Left ventricle myocardium inferior (tissue), 1 donor: ENCODE measurements at regions not wholly inside any gene's neighbourhood (a gene's known extent, or its start where the extent isn't known, plus 50 kb on each side); places are given as distances from the start of the nearest gene placed in this dataset.

Source experiments
- DNase-seq: peaks from one replicate; pipeline ENCODE4 v3.0.0-alpha.2; 2020
- H3K27ac ChIP-seq: fragments of 200-600 bp; replicated peaks from 2 replicates; pipeline ENCODE4 v1.8.0; 2021
- H3K27me3 ChIP-seq: fragments of 200-600 bp; 2 replicates; pipeline ENCODE4 v1.8.0; 2021; ENCODE audit warnings: low read depth
- H3K36me3 ChIP-seq: fragments of 200-600 bp; 2 replicates; pipeline ENCODE4 v1.8.0; 2021
- H3K4me1 ChIP-seq: fragments of 200-600 bp; 2 replicates; pipeline ENCODE4 v1.8.0; 2021
- H3K4me3 ChIP-seq: fragments of 200-600 bp; 2 replicates; pipeline ENCODE4 v1.8.0; 2021; ENCODE audit warnings: mild to moderate bottlenecking, moderate library complexity
- H3K9me3 ChIP-seq: fragments of 200-600 bp; replicated peaks from 2 replicates; pipeline ENCODE4 v1.8.0; 2021
- CTCF ChIP-seq: fragments of 200-600 bp; IDR thresholded peaks from 2 replicates; pipeline ENCODE4 v1.8.0; 2021; ENCODE audit warnings: antibody characterized with exemption, mild to moderate bottlenecking, borderline replicate concordance
- intact Hi-C: fragments of 100-400 bp; cut with micrococcal nuclease; formaldehyde crosslinking; loops from one replicate; pipeline ENCODE4 v1.11.0; 2022
- donor health status: DM: no; HTN: yes; CAD: no; lungs with severe emphysema.

DNA sequence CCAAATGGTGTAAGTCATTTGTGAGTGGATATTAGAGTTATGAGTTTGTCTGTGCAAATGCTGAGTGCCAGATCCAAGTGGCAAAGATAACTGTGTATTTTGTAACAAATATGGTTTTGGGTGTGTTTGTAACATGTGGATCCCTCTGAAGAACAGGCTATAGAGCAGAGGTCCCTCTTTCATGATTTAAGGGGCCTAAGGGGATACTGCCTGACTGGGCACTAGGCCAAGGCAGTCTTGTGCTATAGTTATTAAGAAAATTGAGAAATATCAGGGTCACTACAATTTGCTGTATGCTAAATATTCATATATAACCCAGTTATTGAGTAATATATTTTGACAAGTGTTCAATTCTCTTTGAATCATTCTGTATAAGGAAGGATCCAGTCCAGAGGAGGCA, 555.6 kb upstream of the RGMA start:
- intact Hi-C loops: no loop called here
- H3K36me3 ChIP-seq: no peaks in the 10 kb centered on the region
- no peaks in the 10 kb centered on the region for H3K9me3 ChIP-seq
- H3K4me3 ChIP-seq: no peak overlapping the region
- TF ChIP-seq CTCF: no peak
- no peaks in the 10 kb centered on the region for H3K4me1 ChIP-seq
- H3K27me3 ChIP-seq: peaks cover 8% of the 10 kb centered on the region
- H3K27ac ChIP-seq: no peak overlapping the region
- no peak for DNase-seq

DNA sequence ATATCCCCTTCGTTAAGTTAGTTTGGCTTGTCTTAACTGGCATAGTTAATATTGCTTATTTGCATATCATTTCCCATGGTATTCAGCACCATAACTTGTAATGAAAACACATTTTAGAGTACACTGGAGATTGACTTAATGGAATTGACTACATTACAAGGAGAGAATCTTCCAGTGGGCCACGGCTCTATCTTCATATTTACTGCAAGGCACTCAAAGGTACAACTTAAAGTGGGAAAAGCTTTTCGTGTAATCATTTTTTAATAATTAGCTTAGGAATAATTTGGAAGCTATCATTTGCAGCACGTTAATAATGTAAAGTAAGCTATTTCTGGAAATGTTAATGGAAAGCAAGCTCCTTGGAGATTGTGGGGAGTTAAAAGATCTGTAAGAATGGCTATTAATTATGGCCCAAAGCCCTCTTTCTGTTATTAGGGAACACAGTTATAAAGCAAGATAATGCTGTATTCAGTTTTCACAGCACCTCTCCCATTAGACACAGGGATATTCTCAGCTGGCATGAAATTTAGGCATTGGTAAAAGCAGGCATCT, 551.5 kb upstream of the RGMA start:
- Histone ChIP-seq H3K27me3 (peaks cover 8% of the 10 kb centered on the region), H3K4me1 (no peaks in the 10 kb centered on the region), H3K36me3 (no peaks in the 10 kb centered on the region), H3K9me3 (no peaks in the 10 kb centered on the region), H3K4me3 (no peak overlapping the region), H3K27ac (no peak overlapping the region)
- intact Hi-C loops: no loop called here
- no peak for TF ChIP-seq CTCF
- DNase-seq: no peak

- H3K4me3 ChIP-seq: no peak overlapping the region
- no peak overlapping the region for H3K27ac ChIP-seq
- no peak for DNase-seq
- no peak for TF ChIP-seq CTCF
- peaks cover 4% of the 10 kb centered on the region for H3K27me3 ChIP-seq
- H3K4me1 ChIP-seq: no peaks in the 10 kb centered on the region
- peaks cover 18% of the 10 kb centered on the region for H3K9me3 ChIP-seq
- intact Hi-C loops: no loop called here
- no peaks in the 10 kb centered on the region for H3K36me3 ChIP-seq
Measured at GRCh38 chr15:93631958-93632618, 543.1 kb upstream of the RGMA start.

- no peaks in the 10 kb centered on the region for H3K27me3 ChIP-seq
- H3K4me3 ChIP-seq: no peak overlapping the region
- no peaks in the 10 kb centered on the region for H3K36me3 ChIP-seq
- H3K4me1 ChIP-seq: peaks cover 8% of the 10 kb centered on the region
- no peak for DNase-seq
- intact Hi-C loops: no loop called here
- H3K27ac ChIP-seq: no peak overlapping the region
- no peaks in the 10 kb centered on the region for H3K9me3 ChIP-seq
- no peak for TF ChIP-seq CTCF
Measured at GRCh38 chr15:93619597-93619996, 530.6 kb upstream of the RGMA start.

DNA sequence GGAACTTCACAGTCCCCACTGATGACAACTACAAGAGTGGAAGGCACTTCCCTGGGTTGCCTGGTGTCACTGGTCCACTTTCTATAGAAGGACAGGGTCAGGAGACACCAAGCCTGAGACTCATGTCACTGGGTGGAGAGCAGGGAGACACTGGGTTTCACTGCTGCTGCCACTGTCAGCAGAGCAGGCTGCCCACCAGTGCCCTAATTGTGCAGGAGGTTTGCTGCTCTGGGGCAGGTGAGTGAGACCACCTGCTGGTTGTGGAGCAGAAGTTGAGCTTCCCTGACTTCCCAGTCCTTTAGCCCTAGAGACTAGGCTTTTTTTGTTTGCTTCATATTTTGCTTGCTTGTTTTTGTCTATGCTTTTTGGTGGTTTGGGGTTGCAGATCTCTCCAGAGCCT, 528.4 kb upstream of the RGMA start:
- no peak overlapping the region for H3K27ac ChIP-seq
- no peak overlapping the region for H3K4me3 ChIP-seq
- H3K27me3 ChIP-seq: no peaks in the 10 kb centered on the region
- intact Hi-C loops: no loop called here
- no peaks in the 10 kb centered on the region for H3K9me3 ChIP-seq
- no peaks in the 10 kb centered on the region for H3K36me3 ChIP-seq
- TF ChIP-seq CTCF: peak; percentile 41
- DNase-seq: no peak
- H3K4me1 ChIP-seq: peaks cover 8% of the 10 kb centered on the region
